ENCODE measurements at regions not wholly inside any gene's neighbourhood (a gene's known extent, or its start where the extent isn't known, plus 50 kb on each side); places are given as distances from the start of the nearest gene placed in this dataset.

GRCh38 chr7:7110706-7111105, 71.6 kb upstream of the C1GALT1 start:
- TF ChIP-seq CTCF (IDR thresholded peaks at IDR 0.05; ENCODE audit: low read length) (no peak), EZH2 (optimal IDR thresholded peaks at IDR 0.05; ENCODE audit: low read depth, low read length) (no peak), EZH2phosphoT487 (IDR thresholded peaks at IDR 0.05; ENCODE audit: low read length) (no peak)
